ENCODE measurements at regions not wholly inside any gene's neighbourhood (a gene's known extent, or its start where the extent isn't known, plus 50 kb on each side); places are given as distances from the start of the nearest gene placed in this dataset.
"Not testable (repeated sequence)": the region's sequence is repeated elsewhere in the genome, so short reads cannot be mapped to it uniquely, and the experiment has no call there.

DNA sequence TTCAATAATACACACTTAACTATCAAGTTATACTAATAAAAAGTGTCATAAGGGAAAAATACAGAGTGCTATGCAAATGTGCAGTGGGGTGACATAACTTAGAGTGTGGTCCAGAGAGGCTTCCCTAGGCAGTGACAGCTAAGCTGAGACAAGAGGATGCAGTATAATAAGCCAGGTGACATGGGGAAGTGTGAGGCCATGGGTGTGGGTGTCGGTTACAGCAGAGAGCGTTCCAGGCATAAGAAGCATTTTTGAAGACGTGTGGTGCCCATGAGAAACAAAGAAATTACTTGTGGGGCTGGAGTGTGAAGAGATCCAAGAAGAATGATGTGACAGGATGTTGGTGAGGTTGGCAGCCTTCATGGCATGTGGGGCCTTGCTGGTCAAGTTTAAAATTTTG is 78.1 kb upstream of the PICALM start:
- DNase-seq (ENCODE audit: low read depth), result no peak

DNA sequence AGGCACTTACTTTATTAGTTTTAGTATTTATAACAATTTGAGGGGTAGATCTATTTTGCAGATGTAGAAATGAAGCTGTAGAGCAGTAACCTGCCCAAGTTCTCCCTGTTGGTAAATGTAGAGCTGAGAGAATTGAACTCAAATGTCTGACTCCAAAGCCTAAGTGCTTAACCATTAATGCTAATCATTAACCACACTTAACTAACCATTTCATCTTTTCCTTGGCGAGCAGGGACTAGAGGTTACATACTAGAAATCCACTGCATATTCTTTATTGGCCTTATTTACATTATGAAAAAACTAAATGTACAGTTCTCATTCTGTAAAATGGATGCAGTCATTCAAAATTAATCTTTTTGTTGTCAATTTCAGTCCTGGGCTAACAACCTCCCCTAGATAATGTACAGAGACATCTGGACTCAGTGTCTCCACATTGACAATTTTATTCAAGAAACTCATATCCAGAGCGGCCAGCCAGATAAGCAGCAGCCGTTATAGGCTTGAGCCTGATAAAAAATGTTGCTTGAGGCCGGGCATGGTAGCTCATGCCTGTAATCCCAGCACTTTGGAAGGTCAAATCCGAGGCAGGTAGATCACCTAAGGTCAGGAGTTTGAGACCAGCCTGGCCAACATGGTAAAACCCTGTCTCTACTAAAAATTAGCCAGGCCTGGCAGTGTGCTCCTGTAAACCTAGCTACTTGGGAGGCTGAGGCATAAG is 76.7 kb upstream of the PICALM start:
- DNase-seq (ENCODE audit: low read depth), result no peak

DNA sequence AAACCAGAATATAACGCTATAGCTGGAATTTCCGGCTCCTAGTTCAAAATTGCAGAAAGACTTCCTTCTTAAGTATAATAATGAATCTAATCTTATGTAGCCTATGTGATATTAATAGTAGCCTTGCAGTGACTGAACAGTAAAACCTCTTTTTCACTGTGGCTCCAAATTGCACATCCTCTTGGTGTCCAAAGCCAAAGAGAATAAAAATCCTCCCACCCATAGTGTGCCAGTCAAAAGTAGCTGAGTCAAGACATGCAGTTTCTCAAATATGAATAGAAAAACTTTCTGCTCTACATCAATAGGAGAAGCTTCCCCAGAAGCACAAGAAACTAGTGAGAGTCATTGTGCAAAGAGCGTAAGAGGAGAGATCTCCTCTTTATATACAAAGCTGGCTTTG is 76.0 kb upstream of the PICALM start:
- no peak for DNase-seq (ENCODE audit: low read depth)

DNA sequence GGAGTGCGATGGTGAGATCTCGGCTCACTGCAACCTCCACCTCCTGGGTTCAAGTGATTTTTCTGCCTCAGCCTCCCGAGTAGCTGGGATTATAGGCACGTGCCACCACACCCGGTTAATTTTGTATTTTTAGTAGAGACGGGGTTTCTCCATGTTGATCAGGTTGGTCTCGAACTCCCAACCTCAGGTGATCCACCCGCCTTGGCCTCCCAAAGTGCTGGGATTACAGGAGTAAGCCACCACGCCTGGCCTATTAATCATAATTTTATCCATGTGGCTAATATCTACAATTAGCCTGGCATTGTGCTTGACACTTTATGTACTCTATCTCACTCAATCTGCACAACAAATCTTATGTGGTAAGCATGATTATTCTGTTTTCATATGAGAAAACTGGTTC is 75.2 kb upstream of the PICALM start:
- DNase-seq (ENCODE audit: low read depth), result not testable (repeated sequence)

GRCh38 chr11:86143087-86144030 is 74.5 kb upstream of the PICALM start:
- DNase-seq (ENCODE audit: low read depth), result no peak

- no peak for DNase-seq (ENCODE audit: low read depth)
Measured at GRCh38 chr11:86142170-86142569, 73.3 kb upstream of the PICALM start.

GRCh38 chr11:86141727-86142126 is 72.8 kb upstream of the PICALM start:
- no peak for DNase-seq (ENCODE audit: low read depth)

DNA sequence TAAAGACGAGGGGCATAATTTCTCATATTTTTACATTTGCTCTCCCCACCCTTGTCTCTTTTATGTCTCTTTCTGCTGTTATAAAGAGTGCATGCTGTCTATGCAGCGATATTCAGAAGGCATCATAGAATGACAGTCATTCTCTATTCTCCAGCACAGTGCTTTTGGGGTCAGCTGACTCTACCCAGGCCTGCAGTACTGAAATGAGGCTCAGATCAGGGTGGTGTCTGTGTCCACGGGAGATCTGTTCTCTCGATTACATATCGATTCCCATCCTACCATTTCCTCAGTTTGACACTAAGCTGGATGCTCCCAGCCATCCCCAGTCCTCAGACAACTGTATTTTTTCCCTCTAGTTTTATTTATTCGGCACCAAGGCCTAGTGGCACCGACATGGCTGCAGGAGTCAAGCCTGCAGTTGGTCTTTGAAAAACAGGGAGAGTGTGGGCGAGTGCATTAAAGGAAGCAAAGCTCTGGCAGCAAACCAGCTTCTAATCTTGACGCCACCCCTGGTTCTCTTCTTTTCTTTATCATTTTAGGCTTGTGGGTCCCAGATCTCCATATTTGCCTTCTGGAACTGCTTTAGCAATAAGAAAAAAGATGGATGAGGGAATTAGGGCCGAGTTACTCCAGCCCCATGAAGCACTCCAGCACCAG is 71.6 kb upstream of the PICALM start:
- DNase-seq (ENCODE audit: low read depth), result no peak

DNA sequence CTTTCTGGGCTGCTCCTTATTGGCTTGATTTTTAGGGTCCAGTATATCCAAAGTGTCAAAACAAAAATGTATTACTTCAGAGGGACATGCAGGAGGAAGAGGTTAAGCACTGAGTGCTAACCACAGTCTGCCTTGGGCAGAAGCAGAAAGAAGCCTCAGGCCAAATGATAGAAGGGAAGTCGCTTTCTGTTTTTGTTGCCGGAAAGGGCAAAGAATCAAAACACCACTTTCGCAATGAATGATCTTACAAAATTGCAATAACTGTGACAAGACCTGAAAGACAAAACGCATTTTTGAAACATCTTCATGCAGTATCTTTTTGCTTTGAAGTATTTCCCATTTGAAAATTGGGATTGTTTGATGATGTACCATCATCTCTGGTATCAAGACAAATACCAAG is 70.1 kb upstream of the PICALM start:
- no peak for DNase-seq (ENCODE audit: low read depth)

DNA sequence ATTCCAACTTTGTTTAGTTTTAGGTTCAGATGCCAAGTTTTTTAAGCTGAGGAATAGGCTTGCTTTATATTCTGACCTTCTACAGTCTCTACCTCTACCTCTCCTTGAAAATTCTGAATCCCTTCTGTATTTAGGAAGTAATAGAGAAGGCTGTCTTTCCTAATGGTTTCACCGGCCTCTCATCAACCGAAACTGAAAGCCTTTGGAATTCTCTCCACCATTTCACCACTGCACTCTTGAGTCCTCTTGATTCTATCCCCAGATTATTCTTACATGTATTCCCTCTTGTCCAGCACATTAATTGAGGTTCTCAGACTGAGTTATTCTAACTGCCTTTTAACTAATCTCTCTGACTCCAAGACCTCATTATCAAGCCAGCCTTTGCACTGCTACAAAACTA is 67.7 kb upstream of the PICALM start:
- peak; percentile 15 for DNase-seq (ENCODE audit: low read depth)

DNA sequence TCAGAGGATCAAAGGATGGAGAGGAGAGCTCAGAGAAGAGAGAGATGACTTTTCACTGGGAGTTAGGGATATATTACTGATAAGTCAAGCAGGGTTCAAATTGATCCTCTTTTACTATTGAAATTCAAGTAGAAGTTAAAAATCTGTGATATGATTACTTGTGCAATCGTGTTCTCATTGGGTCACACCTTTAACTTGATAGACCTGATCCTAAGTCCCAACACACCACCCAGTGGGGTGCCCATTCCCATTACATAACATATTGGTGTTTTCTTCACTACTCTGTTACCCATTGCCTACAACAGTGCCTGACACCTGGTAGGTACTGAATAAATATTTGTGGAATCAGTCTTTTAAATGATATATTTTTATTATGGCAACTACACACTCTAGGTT is 66.4 kb upstream of the PICALM start:
- DNase-seq (ENCODE audit: low read depth), result no peak

- DNase-seq (ENCODE audit: low read depth), result peak; percentile 42
Measured at GRCh38 chr11:86134580-86135318, 65.9 kb upstream of the PICALM start.

DNA sequence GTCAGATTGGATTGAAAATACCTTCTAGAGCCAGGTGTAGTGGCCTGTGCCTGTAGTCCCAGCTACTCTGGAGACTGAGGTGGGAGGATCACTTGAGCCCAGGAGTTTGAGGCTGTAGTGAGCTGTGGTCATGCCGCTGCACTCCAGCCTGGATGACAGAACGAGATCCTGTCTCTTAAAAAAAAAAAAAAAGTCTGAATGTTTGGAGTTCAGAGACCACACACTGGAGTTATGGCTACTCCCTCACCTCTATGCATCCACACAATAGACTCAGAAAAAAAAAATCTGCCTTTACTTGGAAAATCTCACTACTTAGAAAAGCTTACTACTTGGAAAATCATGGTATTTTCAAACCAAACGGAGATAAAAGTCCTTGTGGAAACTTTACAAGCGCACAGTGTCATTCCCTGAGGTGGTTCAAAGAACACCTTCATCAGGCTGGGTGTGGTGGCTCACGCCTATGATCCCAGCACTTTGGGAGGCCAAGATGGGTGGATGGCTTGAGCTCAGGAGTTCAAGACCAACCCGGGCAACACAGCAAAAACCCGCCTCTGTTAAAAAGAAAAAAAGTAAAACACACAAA is 63.9 kb upstream of the PICALM start:
- no peak for DNase-seq (ENCODE audit: low read depth)

GRCh38 chr11:86129740-86130540 is 61.1 kb upstream of the PICALM start:
- no peak for DNase-seq (ENCODE audit: low read depth)

DNA sequence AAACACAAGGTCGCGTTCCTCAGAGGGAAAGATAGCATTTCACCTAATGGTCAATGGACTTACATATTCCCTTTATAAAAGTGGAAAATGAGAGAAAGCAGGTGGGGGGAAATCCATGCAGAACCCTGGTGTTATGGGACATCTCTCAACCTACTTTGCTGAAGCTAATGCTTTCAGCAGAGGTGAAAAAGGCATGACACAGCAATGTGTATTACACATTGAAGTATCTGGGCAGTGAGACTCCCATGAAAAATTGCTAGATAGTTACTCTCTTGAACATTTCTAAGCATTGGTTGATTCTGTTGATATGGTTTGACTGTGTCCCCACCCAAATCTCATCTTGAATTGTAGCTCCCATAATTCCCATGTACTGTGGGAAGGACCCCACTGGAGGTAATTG is 60.0 kb upstream of the PICALM start:
- DNase-seq (ENCODE audit: low read depth), result no peak

DNA sequence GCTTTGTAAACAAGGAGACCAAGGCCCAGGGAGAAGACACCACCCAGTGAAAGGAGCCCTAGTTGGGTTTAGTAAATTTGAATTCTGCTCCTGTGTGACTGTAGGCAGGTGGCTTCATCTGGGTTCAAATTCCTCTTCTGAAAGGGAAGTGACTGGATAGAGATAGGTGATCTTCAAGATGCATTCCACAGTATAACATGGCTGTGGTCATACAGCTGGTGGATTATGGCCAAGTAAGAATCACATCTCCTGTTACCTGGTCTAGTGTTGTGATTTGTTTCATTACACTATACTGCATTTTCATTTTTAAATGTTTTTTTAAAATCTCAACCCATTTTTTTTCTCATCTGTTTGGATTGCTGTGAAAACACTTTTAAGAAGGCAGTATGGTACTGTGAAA is 58.0 kb upstream of the PICALM start:
- DNase-seq (ENCODE audit: low read depth), result no peak

DNA sequence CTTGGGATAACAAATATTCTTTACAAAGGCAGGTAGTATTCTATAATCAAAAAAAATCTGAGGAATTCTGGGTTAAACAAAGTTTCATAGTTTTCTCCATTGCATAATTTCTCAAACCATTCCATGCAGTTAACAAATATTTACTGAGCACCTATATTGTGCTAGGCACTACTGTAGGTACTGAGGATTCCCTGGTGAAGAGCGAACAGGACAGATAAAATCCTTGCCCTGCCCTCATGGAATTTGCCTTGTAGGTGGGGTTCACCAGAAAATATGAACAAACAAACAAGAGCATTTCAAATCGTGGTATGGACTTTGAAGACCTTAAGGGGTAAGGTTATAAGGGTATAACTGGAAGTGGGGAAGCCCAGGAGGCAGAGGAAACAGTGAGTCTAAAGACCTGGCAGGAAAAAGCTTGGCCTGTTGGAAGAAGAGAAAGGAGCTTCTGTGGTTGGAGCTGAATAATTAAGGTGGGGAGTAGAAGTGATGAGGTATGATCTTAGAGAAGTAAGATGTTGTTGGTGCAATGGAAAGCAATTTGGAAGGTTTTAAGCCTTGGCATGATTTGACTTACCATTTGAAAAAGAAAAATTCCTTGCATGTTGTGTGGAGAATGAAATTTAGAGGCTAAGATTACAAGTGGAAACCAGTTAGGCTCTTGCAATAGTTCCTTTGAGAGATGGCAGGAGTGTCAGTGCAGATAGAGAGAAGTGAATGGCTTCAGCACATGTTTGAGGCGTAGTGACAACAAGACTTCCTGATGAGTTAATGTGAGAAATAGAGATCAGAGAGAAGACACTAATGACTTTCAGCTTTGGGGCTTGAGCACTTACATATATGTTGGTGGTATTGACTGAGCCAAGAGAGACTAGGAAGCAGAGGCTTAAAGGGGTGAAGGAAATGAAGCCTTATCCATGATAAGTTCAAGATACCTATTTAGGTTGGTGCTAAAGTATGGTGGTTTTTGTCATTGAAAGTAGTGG is 55.7 kb upstream of the PICALM start:
- no peak for DNase-seq (ENCODE audit: low read depth)

DNA sequence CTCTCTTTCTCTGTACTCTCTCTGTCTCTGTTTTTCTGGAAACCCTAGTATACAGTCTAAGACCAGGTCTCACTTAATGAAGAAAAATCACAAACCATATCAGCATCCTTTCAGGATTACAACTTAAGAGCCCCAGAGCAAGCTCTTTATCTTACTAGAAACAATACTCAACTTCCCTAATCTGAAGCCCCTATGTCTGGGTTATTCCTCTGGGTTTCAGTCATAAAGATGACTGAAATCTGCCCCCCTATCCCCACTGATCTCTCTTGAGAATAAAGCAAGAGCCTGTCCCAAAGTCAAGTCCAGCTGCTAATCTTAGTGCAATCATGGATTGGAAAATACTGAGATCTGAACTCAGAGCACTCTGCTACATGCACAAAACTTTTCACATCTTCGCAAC is 53.9 kb upstream of the PICALM start:
- DNase-seq (ENCODE audit: low read depth), result no peak

DNA sequence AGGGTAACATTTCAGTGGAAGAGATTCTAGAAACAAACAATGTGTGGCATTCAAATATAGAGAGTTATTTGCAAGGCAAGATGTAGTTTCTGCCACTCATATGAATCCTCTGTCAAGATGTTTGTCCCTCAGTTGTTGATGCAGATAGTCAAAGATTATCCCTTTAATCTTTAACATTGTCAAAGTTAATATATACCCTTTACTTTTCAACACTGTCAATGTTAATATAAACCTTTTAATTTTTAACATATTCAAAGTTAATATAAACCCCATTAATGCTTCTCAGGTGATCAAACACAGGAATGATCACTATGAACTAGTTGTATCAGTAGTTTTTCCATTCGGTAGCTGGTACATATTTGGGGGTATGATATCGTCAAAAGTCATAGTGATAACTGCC is 51.9 kb upstream of the PICALM start:
- DNase-seq (ENCODE audit: low read depth), result no peak

DNA sequence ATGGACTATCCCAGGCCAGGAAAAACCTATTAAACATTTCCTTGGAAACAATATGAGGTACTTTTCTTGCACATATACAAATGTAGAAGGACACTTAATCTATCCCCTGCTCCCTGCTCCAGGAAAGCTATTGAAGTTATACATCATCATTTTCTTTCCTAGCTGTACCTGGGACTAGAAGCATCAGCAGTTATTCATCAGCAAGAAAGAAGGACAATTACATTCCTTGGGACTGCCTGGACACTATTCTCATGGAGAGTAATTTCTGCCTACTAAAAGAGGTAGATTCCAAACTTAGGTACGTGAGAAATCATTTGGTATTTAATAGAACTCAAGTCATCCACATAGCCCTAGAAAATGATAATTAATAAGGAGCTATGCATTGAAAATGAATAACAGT is 51.0 kb upstream of the PICALM start:
- no peak for DNase-seq (ENCODE audit: low read depth)
